HPDE6-E6E7 (cell line): ENCODE measurements at regions not wholly inside any gene's neighbourhood (a gene's known extent, or its start where the extent isn't known, plus 50 kb on each side); places are given as distances from the start of the nearest gene placed in this dataset.

Source experiments
- DNase-seq: peaks from one replicate; pipeline ENCODE4 v3.0.0; 2011; ENCODE audit warnings: missing footprints; ENCODE audit errors: extremely low spot score

DNA sequence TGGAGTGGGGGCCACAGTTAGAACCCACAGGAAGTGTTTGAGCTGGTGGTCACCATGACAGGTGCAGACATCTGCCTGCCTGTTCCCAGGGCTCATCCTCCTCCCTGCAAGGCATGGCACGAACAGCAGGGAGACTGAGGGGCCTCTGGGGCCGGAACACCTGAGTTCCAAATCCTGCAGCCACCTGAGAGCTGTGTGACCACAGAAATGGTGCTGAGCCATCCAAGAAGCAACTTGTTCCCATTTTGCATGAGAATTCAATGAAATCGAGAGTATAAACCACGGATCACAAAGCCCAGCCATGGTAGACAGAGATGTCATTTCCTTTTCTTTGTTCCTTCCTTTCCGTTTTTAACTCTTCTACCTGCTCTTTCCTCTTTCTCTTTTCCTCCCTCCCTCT is 268.6 kb downstream of the FOXA2 start:
- DNase-seq = no peak

DNA sequence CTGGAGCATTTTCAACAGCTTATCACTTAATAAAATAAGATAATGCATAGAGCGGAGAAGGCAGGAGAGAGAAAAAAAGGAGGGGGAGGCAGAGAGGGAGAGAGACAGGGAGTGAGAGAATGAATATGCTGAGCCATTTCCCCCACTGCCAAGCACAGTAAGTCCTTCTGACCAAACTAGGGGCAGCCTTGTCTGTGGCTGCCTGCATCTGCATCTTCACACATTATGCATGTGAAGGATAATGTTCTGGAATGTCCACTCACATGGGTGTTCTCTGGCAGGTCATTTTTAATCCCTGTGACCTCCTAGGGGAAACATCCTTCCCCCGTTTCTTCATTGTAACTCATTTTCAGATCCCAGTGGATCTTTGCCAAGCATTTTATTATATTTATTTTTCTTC is 269.3 kb downstream of the FOXA2 start:
- DNase-seq = no peak

DNA sequence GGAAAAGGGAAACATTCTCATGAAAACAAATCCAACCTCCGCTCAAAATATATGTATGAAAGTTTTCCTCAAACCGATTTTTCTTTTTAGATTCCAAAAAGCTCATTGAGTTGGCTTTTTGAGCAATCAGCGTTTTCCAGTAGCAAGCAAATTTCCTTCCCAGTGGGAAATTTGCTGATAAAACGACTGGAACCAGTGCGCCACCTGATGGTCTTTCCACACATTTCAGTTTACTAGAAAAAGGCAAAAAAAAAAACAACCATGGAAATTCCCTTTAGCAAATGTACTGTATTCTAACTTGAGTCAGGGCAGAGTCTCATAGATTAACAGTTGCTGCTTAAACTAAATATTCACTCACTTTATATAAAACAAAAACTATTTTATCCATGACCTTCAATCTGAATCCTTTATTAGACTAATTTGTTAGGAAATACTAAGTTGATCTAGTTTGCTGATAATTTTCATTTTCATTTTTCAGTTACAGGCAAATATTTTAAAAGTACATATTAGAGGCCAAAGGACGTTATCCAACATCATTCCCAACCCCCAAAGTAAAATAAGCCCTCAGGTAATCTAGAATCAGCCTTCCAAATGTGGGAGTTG is 271.5 kb downstream of the FOXA2 start:
- no peak for DNase-seq

DNA sequence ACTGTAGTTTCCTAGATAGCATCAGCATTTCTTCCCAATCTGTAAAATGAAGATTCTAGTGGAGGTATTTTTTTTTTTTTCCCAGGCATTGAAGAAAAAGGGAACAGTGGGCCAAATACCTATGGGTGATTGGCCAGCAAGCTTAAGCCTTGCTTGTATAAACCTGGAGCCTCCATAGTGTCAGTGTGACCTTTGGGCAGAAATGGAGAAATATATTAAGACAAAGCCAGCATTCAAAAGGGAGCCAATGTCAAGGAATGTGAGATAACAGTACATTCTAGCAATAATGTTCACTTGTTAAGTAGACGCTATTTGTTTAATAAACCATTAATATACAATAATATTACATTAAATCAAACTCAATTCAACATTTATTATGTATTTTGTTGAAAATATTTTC is 275.4 kb downstream of the FOXA2 start:
- DNase-seq = no peak

DNA sequence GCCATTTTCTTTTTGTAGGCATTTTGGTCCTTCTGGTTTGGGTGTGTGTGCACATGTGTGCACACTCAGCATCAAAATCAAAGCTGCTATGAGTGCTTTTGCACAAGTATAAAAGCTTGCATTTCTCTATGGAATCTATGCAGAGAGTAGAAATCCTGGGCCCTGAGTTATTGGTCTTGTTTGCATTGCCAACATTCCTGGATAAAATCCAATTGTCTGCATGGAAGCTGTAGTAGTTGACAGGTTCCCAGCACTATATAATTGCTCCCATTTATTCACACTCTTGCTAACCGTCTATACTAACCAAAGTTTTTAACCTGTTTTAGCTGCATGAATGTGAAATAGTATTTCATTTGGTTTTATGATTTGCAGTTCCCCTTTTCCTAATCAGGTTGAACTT is 277.0 kb downstream of the FOXA2 start:
- no peak for DNase-seq

DNA sequence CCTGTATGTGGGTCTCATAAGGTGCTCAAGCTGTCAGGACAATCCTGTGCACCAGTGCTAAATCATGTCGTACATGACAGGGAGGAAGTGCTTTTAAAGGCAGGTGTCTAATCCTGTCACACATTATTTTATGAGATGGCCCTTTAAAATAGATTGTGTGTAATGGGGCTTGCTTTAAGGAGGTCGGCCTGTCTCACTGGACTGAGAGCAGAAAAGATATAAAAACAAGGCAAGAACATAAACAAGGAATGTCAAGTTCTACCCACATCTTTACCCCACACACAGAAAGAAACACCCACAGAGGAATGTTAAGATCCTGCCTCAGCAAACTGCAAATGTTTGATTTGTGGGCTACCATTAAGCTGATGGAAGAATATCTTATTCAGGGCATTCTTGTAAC is 279.0 kb downstream of the FOXA2 start:
- DNase-seq = no peak

DNA sequence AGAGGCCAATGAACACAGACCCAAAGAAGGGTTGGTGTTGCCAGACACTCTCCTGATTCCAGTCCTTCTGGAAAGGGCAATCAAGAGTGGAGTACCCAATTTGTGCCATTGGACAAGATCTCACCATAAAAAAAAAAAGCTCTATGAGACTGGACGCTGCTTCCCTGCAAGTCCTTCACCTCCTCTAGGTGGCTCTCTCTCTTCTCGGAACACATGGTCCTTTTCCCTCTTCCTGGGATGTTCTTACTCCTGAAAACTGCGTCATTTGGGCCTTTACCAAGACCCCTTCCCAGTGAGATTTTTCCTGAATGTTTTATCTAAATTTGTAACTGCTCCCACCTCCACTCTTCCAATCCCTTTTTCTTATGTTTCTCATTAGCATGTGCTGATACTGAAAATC is 280.8 kb downstream of the FOXA2 start:
- DNase-seq = no peak

DNA sequence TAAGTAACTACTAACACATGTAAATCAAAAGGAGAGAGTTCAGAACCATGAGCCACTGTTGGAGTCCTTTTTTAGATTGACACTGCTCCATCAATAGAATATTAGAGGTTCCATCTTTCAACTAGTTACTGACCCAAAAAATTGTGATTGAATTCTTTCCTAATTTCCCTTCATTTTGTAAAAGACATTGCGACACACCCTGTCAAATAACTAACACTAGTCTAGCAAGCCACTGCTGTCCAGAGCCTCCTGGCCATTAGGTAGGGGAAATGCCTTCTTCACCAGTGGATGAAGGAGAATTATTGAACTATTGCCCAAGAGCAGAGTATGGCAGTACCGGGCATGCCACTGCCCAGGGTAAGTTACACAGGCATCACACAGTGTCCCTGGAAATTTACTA is 282.3 kb downstream of the FOXA2 start:
- DNase-seq = no peak

DNA sequence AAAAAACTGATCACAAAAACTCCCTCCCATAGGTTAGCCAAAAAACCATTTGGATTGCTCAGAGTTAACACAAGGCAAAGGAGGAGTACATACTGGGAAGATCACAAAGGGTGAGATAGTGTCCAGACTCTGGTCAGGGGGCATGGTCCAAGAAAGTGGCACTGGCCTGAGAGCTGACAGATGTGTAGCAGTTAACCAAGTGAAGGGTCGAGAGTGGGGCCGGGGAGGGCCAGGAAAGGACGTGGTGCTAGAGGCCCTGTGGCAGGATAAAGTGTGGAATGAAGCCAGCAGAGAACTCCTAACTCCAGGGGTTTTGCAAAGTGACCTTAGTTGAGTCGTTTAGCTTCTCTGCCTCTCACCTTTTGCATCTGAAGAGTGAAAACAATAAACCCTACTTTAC is 290.5 kb downstream of the FOXA2 start:
- DNase-seq = no peak

DNA sequence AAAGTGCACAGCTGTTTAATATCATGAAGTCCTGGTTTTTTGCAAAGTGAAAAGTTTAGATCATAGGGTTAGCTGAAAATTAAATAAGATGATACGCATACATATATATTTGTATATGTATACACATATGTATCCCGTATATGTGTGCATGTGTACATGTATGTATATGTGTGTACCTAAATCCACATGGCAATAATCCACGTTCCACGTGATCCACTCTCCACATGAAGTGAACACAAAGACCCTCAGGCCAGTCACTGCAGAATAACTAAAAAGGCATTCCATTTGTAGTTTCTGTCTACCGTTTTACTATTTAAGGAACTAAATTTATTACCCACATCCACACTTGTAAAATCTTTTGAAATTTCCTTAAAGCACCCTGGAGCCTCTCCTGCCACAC is 294.9 kb downstream of the FOXA2 start:
- DNase-seq = no peak

DNA sequence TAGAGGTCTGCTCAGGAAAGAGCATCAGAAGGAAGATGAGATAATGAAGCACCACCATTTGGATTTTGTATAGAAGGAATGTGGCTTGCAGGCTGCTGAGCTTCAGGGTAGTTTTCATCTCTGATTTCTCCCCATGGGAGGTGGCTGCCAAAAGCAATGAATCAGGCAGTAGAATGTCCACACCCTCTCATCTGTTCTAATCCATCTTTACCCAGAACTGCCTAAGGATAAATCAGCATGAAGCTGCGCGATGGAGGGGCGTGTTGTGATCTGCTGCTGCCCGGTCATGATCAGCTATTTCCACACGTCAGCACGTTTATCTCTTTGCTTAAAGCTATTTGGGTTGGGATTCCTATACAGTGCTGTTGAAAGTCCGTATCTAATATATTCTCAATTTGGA is 295.4 kb downstream of the FOXA2 start:
- DNase-seq = no peak

DNA sequence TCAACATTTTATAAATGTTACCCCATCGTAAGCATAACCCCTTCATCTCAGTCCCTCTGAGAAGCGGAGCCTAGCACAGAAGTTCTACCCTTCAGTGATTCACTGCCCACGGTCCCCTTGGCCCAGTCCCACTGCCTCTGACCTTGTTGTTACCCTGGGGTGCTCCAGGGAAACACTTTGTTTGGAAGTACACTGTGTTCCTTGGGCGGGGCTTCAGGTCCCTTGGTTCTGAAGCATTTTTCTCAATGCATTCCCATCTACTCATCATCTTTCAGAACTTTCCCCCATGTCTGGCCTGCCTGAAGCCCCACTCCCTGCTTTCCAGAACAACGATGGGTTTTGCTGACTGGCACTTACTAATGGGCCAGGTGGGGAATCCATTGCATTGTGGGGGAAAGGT is 296.2 kb downstream of the FOXA2 start:
- no peak for DNase-seq

DNA sequence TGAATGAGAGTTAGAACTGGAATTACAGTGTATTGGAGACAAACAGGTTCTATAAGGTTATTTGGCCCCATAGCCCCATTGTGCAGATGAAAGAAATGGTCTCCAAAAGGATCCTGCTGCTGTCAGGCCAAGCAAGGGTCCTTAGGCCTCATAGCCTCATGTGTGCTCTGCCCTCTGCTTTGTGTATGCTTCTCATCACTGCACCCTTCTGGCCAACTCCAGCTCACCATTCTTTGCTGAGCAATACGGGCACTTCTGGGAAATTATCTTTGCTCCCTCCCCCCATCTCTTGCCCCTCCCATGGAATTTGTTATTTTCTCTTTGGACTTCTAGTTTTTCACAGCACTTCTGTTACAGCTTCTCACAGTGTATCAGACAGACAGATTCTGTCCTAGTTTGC is 298.8 kb downstream of the FOXA2 start:
- DNase-seq = no peak

DNA sequence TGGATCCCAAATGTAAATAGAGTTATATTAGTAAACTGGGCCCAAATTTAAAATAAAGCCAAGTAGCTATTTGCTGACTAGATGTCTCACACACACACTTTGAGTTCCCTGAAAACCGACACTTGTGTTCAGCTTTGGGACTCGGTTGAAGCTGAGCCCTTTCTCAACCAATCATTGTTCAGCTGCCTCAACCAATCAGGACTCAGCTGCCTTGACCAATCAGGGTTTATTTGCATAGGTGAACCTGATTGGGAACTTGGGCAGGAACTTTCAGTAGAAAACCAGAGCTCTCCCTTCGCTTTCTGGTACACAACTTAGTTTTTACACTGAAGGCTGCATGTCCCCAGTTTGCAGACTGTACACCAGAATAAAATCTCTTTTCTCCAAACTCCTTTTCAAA is 301.7 kb downstream of the FOXA2 start:
- no peak for DNase-seq

DNA sequence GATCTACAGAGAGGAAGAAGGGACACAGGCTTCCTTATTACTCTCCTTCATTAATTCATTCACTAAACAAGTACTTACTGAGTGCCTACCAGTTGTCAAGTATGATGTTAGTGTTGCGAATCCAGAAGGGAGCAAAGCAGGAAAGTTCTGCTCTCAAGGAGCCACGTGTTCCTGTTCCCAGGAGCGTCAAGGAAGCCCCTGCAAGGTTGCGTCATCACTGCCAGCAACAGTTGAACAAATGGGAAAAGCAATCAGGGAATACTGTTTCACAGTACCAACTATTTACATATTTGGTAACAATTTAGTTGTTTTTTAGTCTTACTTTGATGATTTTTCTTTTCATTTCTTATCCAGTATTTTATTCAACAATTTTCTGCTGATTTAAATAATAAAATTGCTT is 310.0 kb downstream of the FOXA2 start:
- no peak for DNase-seq

DNA sequence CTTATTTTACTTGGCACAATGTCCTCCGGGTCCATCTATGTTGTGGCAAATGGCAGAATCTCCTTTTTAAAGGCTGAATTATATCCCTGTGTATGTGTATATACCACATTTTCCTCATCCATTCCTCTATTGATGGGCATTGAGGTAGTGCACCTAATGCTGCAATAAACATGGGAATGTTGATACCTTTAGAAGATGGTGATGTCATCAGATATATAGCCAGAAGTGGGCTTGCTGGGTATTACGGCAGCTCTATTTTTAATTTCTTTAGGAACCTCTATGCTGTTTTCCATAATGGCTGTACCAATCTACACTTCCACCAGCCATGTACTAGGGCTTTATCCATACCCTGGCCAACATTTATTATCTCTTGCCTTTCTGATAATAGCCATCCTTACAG is 315.7 kb downstream of the FOXA2 start:
- DNase-seq = no peak

DNA sequence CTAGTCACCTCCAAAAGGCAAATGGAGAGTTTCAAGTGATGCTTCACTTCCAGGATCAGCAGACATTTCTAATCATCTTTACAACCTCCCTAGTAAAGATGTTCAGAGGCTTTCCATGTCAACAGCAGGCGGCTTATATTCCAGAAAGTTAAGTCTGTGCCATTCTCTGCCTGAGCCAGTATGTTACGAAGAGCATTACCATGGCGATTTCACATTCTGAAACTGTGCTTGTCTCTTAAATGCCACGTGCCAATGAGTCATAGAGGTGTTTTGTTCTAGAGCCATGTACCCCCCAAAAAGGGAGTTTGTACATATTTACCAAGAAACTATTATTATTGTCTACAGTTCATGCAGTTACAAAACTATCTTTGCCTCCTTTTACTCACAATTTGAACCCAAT is 319.5 kb downstream of the FOXA2 start:
- no peak for DNase-seq

DNA sequence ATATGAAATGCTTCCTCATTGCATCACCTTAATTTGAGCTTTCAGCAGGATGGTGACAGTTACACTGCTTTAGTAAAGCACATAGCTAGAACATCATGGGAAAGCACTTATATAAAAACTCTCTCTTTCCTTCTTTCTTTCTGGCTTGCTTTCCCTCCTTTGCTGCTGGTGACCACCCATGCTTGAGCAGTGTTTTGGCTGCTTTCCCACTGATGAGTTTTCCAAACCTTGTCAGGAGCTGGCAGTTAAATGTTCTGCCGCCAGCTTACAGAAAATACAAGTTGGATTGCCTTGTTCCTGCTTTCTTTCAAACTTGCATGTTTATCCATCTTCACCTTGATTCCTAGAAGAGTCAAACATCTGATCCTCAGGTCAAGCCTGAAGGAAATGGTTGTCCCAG is 323.9 kb downstream of the FOXA2 start:
- DNase-seq = no peak

DNA sequence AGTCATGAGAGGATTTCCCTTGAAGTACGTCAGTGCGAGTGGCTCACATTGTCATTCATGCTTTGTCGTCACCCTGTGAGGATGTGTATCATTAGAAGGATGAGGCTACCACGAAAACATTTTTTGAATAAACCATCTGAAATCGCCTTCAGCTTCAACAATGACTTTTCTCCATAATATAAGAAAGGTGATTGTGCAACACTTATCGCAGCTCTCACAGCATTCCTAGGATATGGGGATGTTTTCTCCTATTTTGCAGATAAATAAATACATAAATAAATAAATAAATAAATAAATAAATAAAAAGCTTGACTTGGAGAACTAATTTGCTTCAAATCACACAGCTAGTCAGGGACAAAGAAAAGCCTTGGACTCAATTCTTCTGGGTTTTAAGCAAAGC is 326.5 kb downstream of the FOXA2 start:
- DNase-seq = no peak

DNA sequence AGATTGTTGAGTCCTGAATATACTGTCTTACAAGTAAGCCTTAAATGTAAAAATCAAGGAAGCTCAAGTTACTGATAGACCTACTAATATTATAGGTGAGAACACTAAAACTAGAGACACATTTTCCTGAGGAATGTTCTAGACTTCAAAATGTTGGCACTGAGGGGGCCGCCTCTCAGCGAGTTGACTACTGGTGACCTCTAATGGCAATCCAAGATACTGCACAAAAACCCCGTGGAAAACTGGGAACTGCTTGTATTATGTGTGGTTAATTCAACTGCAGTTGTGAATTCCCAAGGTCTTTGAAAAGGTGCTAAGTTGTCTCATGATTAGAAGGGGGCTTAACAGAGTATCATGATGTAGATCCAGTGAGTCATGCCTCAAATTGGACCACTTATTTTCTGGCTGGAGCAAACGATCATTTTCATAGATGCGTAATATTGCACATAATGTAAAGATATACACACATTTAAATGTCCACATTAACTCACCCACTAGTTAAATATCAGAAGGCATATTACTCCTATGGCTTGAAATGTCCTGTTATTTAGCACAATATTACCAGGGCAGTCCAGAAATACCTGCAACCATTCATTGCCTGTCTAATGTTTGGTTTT is 336.2 kb downstream of the FOXA2 start:
- DNase-seq = no peak

DNA sequence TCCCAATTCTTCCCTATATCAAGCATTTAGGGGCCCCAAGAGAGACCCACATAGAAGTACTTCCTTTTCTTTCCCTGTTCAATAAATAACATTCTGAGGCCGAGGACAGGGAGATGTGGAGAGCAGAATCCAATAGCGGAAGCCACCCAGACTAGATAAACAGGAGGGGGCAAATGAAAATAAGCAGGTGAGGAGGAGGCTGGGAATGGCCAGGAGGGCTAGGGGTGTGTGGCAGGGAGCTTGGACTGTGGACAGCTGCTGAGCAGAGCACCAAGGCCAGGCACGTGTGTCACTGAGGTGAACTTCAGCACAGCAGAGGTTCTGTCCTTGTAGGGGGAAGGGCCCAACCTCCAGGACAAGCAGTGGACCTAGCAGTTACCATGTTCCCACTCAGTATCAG is 339.2 kb downstream of the FOXA2 start:
- no peak for DNase-seq

DNA sequence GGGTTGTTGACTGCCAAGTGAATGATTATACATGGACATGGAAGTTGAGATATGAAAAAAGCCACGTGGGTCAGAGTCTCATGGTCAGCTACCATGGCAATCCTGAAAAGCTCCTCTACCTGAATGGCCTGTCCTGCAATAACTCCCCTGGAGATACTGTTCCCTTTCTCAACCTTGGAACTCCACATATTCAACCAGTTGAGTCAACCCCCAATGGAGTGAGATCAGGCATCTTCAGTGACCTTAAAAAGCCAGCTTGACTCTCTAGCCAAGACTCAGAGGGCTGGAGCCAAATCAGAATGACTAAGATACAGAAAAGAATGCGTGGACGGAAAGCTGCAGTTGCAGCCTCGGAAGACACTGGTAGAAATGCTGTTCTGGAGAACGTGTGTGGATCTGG is 341.3 kb downstream of the FOXA2 start:
- no peak for DNase-seq

DNA sequence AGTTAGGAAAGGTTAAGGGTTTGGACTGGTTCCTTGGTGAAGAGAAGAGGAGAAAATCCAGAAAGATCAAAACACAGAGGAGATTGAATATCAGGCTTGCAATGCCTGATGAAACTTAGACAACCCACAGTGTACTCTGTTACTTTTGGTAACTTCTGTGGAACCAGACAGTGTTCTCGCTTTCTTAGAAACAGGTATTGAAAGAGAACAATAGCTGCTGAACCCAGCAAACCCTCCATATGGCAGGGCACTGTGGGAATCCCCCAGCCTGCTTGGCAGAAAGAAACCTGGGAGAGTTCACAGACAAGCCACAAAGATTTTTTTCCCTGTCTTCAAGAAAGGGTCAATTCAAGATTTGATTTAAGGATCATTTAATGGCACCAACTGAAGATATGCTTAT is 342.8 kb downstream of the FOXA2 start:
- DNase-seq = no peak

DNA sequence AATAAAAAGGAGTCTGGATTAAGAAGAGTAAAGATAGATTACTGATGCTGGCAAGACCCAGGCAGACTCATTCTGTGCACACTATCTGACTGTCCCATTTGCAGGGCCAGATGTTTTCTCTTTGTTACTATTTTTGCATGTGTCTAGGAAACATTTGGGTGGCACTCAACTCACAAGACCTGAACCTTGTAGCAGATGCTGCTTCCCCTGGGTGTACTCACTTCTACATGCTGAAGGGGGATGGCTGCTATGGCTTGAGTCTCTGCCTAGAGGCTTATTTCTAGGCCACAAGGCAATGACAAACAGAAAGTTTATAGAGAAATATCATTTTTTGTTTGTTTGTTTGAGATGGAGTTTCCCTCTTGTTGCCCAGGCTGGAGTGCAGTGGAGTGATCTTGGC is 351.4 kb downstream of the FOXA2 start:
- DNase-seq = no peak
